A549 (cell line): ENCODE measurements at regions not wholly inside any gene's neighbourhood (a gene's known extent, or its start where the extent isn't known, plus 50 kb on each side); places are given as distances from the start of the nearest gene placed in this dataset.
"Not testable (repeated sequence)": the region's sequence is repeated elsewhere in the genome, so short reads cannot be mapped to it uniquely, and the experiment has no call there.

Experiments
- ATAC-seq, 2 experiments: fragments of 200-7000 bp in 1 of 2; fragments of >200 bp in 1 of 2; cut with Nextera tagmentation in 1 of 2; cut with Tn5 transposase in 1 of 2; 3 replicates each; pipeline versions ENCODE4 v1.8.0 to v1.9.1; 2018 to 2020; ENCODE audit warnings: mild to moderate bottlenecking in 1 of 2, moderate library complexity in 1 of 2
- CTCF ChIA-PET: fragments of 300-600 bp; sonication (Branson Sonifier 250); formaldehyde crosslinking; extraction: SDS; loops from one replicate; lab custom pipeline; 2021; ENCODE audit warnings: antibody characterized with exemption, inconsistent platforms; lab: Yijun Ruan, JAX
- POLR2A ChIA-PET: fragments of 350-600 bp; formaldehyde crosslinking; extraction: SDS; loops from one replicate; lab custom pipeline; 2021; ENCODE audit warnings: antibody characterized with exemption, inconsistent platforms; lab: Yijun Ruan, JAX
- DNase-seq, 2 experiments: peaks; one replicate each; pipeline versions ENCODE4 v3.0.0 to v3.0.0-alpha.2; 2011 to 2016; ENCODE audit warnings: low read depth in 1 of 2, low spot score in 1 of 2
- FAIRE-seq: peaks from 2 replicates; lab custom pipeline; 2011; peaks lifted over from hg19 to GRCh38; lab: Jason Lieb, UNC
- H3K27ac ChIP-seq, 2 experiments: fragments of >200 bp; sonication (Bioruptor Twin); formaldehyde crosslinking; 3 replicates each; pipeline ENCODE4 v1.5.1; 2016 to 2017
- H3K4me1 ChIP-seq: fragments of >200 bp; sonication (Bioruptor Twin); formaldehyde crosslinking; 3 replicates; pipeline ENCODE4 v1.6.1; 2016
- H3K4me2 ChIP-seq: fragments of >200 bp; sonication (Bioruptor Twin); formaldehyde crosslinking; 3 replicates; pipeline ENCODE4 v1.6.1; 2016
- H3K4me3 ChIP-seq: fragments of >200 bp; sonication (Bioruptor Twin); formaldehyde crosslinking; 3 replicates; pipeline ENCODE4 v1.5.1; 2016
- H3K9me3 ChIP-seq: fragments of >200 bp; sonication (Bioruptor Twin); formaldehyde crosslinking; 3 replicates; pipeline ENCODE4 v1.6.1; 2016
- ATOH8 ChIP-seq: fragments of 250-450 bp; sonication (Bioruptor Pico); IDR thresholded peaks from 2 replicates; pipeline ENCODE4 v1.5.0; 2020; ENCODE audit warnings: low read depth, mild to moderate bottlenecking, moderate library complexity
- BCL3 ChIP-seq: fragments of >200 bp; sonication (Bioruptor Twin); formaldehyde crosslinking; IDR thresholded peaks from 3 replicates; pipeline ENCODE4 v1.6.1; 2016
- CBX8 ChIP-seq: fragments of 200-600 bp; sonication (generic); IDR thresholded peaks from 2 replicates; pipeline ENCODE4 v1.6.1; 2016
- CEBPB ChIP-seq, 2 experiments: fragments of >200 bp in 1 of 2; sonication (Bioruptor Twin) in 1 of 2; formaldehyde crosslinking in 1 of 2; IDR thresholded peaks; 2 replicates each; pipeline ENCODE4 v1.6.1; 2012 to 2016
- CHD2 ChIP-seq: fragments of 150-350 bp; IDR thresholded peaks from 2 replicates; pipeline ENCODE4 v1.6.1; 2014; ENCODE audit warnings: low read length; ENCODE audit not compliant: partially characterized antibody
- CHD4 ChIP-seq: fragments of 200-600 bp; sonication (generic); IDR thresholded peaks from 2 replicates; pipeline ENCODE4 v1.6.1; 2016; ENCODE audit warnings: antibody characterized with exemption, mild to moderate bottlenecking, borderline replicate concordance
- CTCF ChIP-seq: fragments of >200 bp; sonication (Bioruptor Twin); formaldehyde crosslinking; IDR thresholded peaks from 3 replicates; pipeline ENCODE4 v1.5.1; 2016
- ESRRA ChIP-seq: fragments of 150-350 bp; IDR thresholded peaks from 2 replicates; pipeline ENCODE4 v1.6.1; 2014; ENCODE audit warnings: mild to moderate bottlenecking, low read length, borderline replicate concordance
- FOSB ChIP-seq: fragments of 250-450 bp; sonication (Bioruptor Pico); IDR thresholded peaks from 2 replicates; pipeline ENCODE4 v1.5.0; 2020; ENCODE audit warnings: mild to moderate bottlenecking, moderate library complexity
- GATA3 ChIP-seq: IDR thresholded peaks from 2 replicates; pipeline ENCODE4 v1.6.1; 2012; ENCODE audit warnings: borderline replicate concordance
- HES2 ChIP-seq: fragments of >200 bp; sonication (Bioruptor Twin); formaldehyde crosslinking; IDR thresholded peaks from 2 replicates; pipeline ENCODE4 v1.6.1; 2016
- HEYL ChIP-seq: fragments of 250-450 bp; sonication (Bioruptor Pico); IDR thresholded peaks from 2 replicates; pipeline ENCODE4 v1.8.0; 2021; ENCODE audit warnings: mild to moderate bottlenecking, moderate library complexity
- HOXB13 ChIP-seq: fragments of 250-450 bp; sonication (Bioruptor Pico); IDR thresholded peaks from 2 replicates; pipeline ENCODE4 v1.5.0; 2020; ENCODE audit warnings: low read depth, mild to moderate bottlenecking, moderate library complexity
- HOXB5 ChIP-seq: fragments of 250-450 bp; sonication (Bioruptor Pico); IDR thresholded peaks from 2 replicates; pipeline ENCODE4 v1.5.0; 2020; ENCODE audit warnings: mild to moderate bottlenecking, moderate library complexity
- JUNB ChIP-seq: fragments of >200 bp; sonication (Bioruptor Twin); formaldehyde crosslinking; IDR thresholded peaks from 2 replicates; pipeline ENCODE4 v1.6.1; 2016
- KDM5A ChIP-seq: fragments of 200-600 bp; sonication (generic); IDR thresholded peaks from 2 replicates; pipeline ENCODE4 v1.6.1; 2016; ENCODE audit warnings: antibody characterized with exemption, mild to moderate bottlenecking
- MAZ ChIP-seq: fragments of 150-350 bp; IDR thresholded peaks from 2 replicates; pipeline ENCODE4 v1.6.1; 2014; ENCODE audit warnings: antibody characterized with exemption, low read depth, low read length, borderline replicate concordance
- MYC ChIP-seq: IDR thresholded peaks from 2 replicates; pipeline ENCODE4 v1.6.1; 2012; ENCODE audit warnings: mild to moderate bottlenecking, inconsistent platforms, low read length, improper control_type of control experiment, borderline replicate concordance
- PBX3 ChIP-seq: IDR thresholded peaks from 2 replicates; pipeline ENCODE4 v1.6.1; 2012
- POLR2A ChIP-seq: IDR thresholded peaks from 2 replicates; pipeline ENCODE4 v1.6.1; 2012; ENCODE audit warnings: mild to moderate bottlenecking, low read length
- RAD21 ChIP-seq, 2 experiments: fragments of >200 bp in 1 of 2; sonication (Bioruptor Twin) in 1 of 2; formaldehyde crosslinking in 1 of 2; IDR thresholded peaks in 1 of 2; conservative IDR thresholded peaks in 1 of 2; 2 replicates in 1 of 2; 3 replicates in 1 of 2; pipeline ENCODE4 v1.6.1; 2012 to 2018; ENCODE audit warnings: inconsistent platforms in 1 of 2
- SREBF2 ChIP-seq: fragments of 450-650 bp; IDR thresholded peaks from 2 replicates; pipeline ENCODE4 v1.6.1; 2014; ENCODE audit warnings: mild to moderate bottlenecking, moderate library complexity
- TFCP2L1 ChIP-seq: fragments of 250-450 bp; sonication (Bioruptor Pico); IDR thresholded peaks from 2 replicates; pipeline ENCODE4 v1.5.0; 2021; ENCODE audit warnings: mild to moderate bottlenecking
- USF2 ChIP-seq: fragments of 450-650 bp; IDR thresholded peaks from 2 replicates; pipeline ENCODE4 v1.6.1; 2014; ENCODE audit warnings: antibody characterized with exemption
- WGBS: methylation state at CpG from one replicate; pipeline ENCODE4 v1.1.6; 2017; ENCODE audit errors: missing lambda C conversion rate; 5-methylcytosine and 5-hydroxymethylcytosine counted together

- 28% methylated on average over 3 of the region's 3 CpGs for WGBS
- ChIA-PET POLR2A (no interaction called here), CTCF (no interaction called here)
- ATAC-seq (no peak), FAIRE-seq (no peak), DNase-seq (no peak)
- Histone ChIP-seq H3K4me2 (no peak overlapping the region), H3K9me3 (no peaks in the 10 kb centered on the region; the same call in 2 of the 3 replicates), H3K27ac (no peak overlapping the region), H3K4me1 (no peaks in the 10 kb centered on the region), H3K4me3 (no peak overlapping the region)
- TF ChIP-seq GATA3 (no peak), CEBPB (IDR thresholded peaks at IDR 0.05) (no peak), KDM5A (no peak), POLR2A (no peak), SREBF2 (no peak), CTCF (no peak), BCL3 (no peak), CBX8 (no peak), ESRRA (no peak)
Observed at GRCh38 chr5:104456122-104456521, 893.5 kb upstream of the NUDT12 start.

GRCh38 chr5:104452550-104452949, 890.0 kb upstream of the NUDT12 start:
- Histone ChIP-seq H3K4me3 (no peak overlapping the region), H3K4me1 (no peaks in the 10 kb centered on the region), H3K4me2 (no peak overlapping the region), H3K27ac (no peak overlapping the region), H3K9me3 (no peaks in the 10 kb centered on the region)
- FAIRE-seq, result no peak
- WGBS, result 23% methylated on average over 1 of the region's 1 CpG
- POLR2A ChIA-PET, result no interaction called here
- ATAC-seq, result no peak
- no peak for TF ChIP-seq RAD21 (conservative IDR thresholded peaks at IDR 0.05 in 1 of 2, IDR thresholded peaks at IDR 0.05 in 1 of 2)
- TF ChIP-seq ATOH8 (CRISPR knock-in tag), result no peak
- TF ChIP-seq HOXB13, result no peak
- TF ChIP-seq CHD4, result no peak
- TF ChIP-seq TFCP2L1 (CRISPR knock-in tag), result no peak
- TF ChIP-seq KDM5A, result no peak
- no peak for DNase-seq
- CTCF ChIA-PET, result no interaction called here

GRCh38 chr5:104451911-104452310, 889.3 kb upstream of the NUDT12 start:
- H3K4me3 ChIP-seq, CTCF ChIA-PET, FAIRE-seq, POLR2A ChIA-PET, ATAC-seq, H3K4me1 ChIP-seq, H3K27ac ChIP-seq, H3K9me3 ChIP-seq, H3K4me2 ChIP-seq, DNase-seq: not testable (repeated sequence)
- WGBS, result 72% methylated on average over 24 of the region's 28 CpGs

- Histone ChIP-seq H3K4me2 (no peak overlapping the region), H3K4me1 (no peaks in the 10 kb centered on the region), H3K9me3 (no peaks in the 10 kb centered on the region), H3K4me3 (no peak overlapping the region), H3K27ac (no peak overlapping the region)
- 61% methylated on average over 5 of the region's 5 CpGs for WGBS
- ChIA-PET CTCF (interaction anchor here (1.1 kb wide), 1 partner anchor 50 kb away, joined by 3 read pairs; no protein-coding TSS in a partner anchor), POLR2A (no interaction called here)
- TF ChIP-seq HES2 (no peak), HEYL (CRISPR knock-in tag) (no peak), RAD21 (conservative IDR thresholded peaks at IDR 0.05 in 1 of 2, IDR thresholded peaks at IDR 0.05 in 1 of 2) (no peak), PBX3 (no peak), CHD2 (no peak), MAZ (no peak), USF2 (no peak), FOSB (CRISPR knock-in tag) (no peak), MYC (no peak), JUNB (no peak), HOXB5 (no peak)
- FAIRE-seq, result no peak
- DNase-seq, result no peak
- ATAC-seq, result no peak
Observed at GRCh38 chr5:104444656-104445055, 882.1 kb upstream of the NUDT12 start.
